Trophoblast cell (in vitro differentiated cells and primary cell): ENCODE measurements at regions not wholly inside any gene's neighbourhood (a gene's known extent, or its start where the extent isn't known, plus 50 kb on each side); places are given as distances from the start of the nearest gene placed in this dataset.
A peak's percentile ranks its signal among the peaks of the same experiment; 100 is the strongest.

ENCODE experiments used
- DNase-seq, 2 donors: peaks; one replicate each; pipeline ENCODE4 v3.0.0-alpha.2; 2016
- H2AFZ ChIP-seq: 2 replicates; pipeline ENCODE4 v1.6.1; 2013; ENCODE audit warnings: low read length, moderate library complexity, mild to moderate bottlenecking; ENCODE audit not compliant: insufficient read depth, poor library complexity
- H2AK5ac ChIP-seq: 2 replicates; pipeline ENCODE4 v1.6.1; 2013; ENCODE audit warnings: mild to moderate bottlenecking, low read length
- H2BK120ac ChIP-seq: 2 replicates; pipeline ENCODE4 v1.6.1; 2013; ENCODE audit warnings: low read length, mild to moderate bottlenecking, moderate library complexity; ENCODE audit not compliant: insufficient read depth, poor library complexity
- H2BK12ac ChIP-seq: 2 replicates; pipeline ENCODE4 v1.6.1; 2013; ENCODE audit warnings: mild to moderate bottlenecking, low read length, moderate library complexity
- H2BK5ac ChIP-seq: 2 replicates; pipeline ENCODE4 v1.6.1; 2013; ENCODE audit warnings: low read length, low read depth, moderate library complexity, mild to moderate bottlenecking; ENCODE audit not compliant: poor library complexity
- H3K14ac ChIP-seq: 2 replicates; pipeline ENCODE4 v1.6.1; 2013; ENCODE audit warnings: mild to moderate bottlenecking, low read length
- H3K18ac ChIP-seq: 2 replicates; pipeline ENCODE4 v1.6.1; 2013; ENCODE audit warnings: mild to moderate bottlenecking, low read length
- H3K23ac ChIP-seq: 2 replicates; pipeline ENCODE4 v1.6.1; 2013; ENCODE audit warnings: low read length
- H3K27ac ChIP-seq: 2 replicates; pipeline ENCODE4 v1.5.1; 2013; ENCODE audit warnings: low read depth, mild to moderate bottlenecking, inconsistent platforms, low read length, moderate library complexity
- H3K27me3 ChIP-seq: 2 replicates; pipeline ENCODE4 v1.6.1; 2013; ENCODE audit warnings: inconsistent platforms, mild to moderate bottlenecking, low read length, moderate library complexity; ENCODE audit not compliant: insufficient read depth
- H3K36me3 ChIP-seq, 2 experiments: 1 replicate in 1 of 2; 2 replicates in 1 of 2; pipeline ENCODE4 v1.6.1; 2013; ENCODE audit warnings: low read length in 2 of 2, mild to moderate bottlenecking in 2 of 2, moderate library complexity in 1 of 2; ENCODE audit not compliant: insufficient read depth in 2 of 2, control insufficient read depth in 1 of 2
- H3K4ac ChIP-seq: 2 replicates; pipeline ENCODE4 v1.6.1; 2013; ENCODE audit warnings: low read depth, mild to moderate bottlenecking, low read length, moderate library complexity
- H3K4me1 ChIP-seq, 2 experiments: 1 replicate in 1 of 2; 2 replicates in 1 of 2; pipeline ENCODE4 v1.6.1; 2013; ENCODE audit warnings: low read length in 2 of 2, mild to moderate bottlenecking in 2 of 2, moderate library complexity in 1 of 2; ENCODE audit not compliant: insufficient read depth in 2 of 2, control insufficient read depth in 1 of 2
- H3K4me2 ChIP-seq: 2 replicates; pipeline ENCODE4 v1.6.1; 2013; ENCODE audit warnings: inconsistent platforms, mild to moderate bottlenecking, low read length, moderate library complexity
- H3K4me3 ChIP-seq: 2 replicates; pipeline ENCODE4 v1.5.1; 2013; ENCODE audit warnings: mild to moderate bottlenecking, low read depth, low read length, inconsistent platforms
- H3K79me1 ChIP-seq: one replicate; pipeline ENCODE4 v1.6.1; 2013; ENCODE audit warnings: low read length
- H3K79me2 ChIP-seq: 2 replicates; pipeline ENCODE4 v1.6.1; 2013; ENCODE audit warnings: low read length, mild to moderate bottlenecking; ENCODE audit not compliant: control insufficient read depth, insufficient read depth, poor library complexity
- H3K9ac ChIP-seq: 2 replicates; pipeline ENCODE4 v1.6.1; 2013; ENCODE audit warnings: mild to moderate bottlenecking, low read length
- H3K9me3 ChIP-seq: 2 replicates; pipeline ENCODE4 v1.6.1; 2013; ENCODE audit warnings: low read depth, mild to moderate bottlenecking, control low read depth, inconsistent platforms, low read length; ENCODE audit not compliant: insufficient read depth
- H4K12ac ChIP-seq: 2 replicates; pipeline ENCODE4 v1.6.1; 2013; ENCODE audit warnings: low read depth, mild to moderate bottlenecking, low read length, moderate library complexity
- H4K8ac ChIP-seq: 2 replicates; pipeline ENCODE4 v1.6.1; 2013; ENCODE audit warnings: low read depth, mild to moderate bottlenecking, low read length, moderate library complexity
- H4K91ac ChIP-seq: one replicate; pipeline ENCODE4 v1.6.1; 2013; ENCODE audit warnings: low read depth, mild to moderate bottlenecking, low read length, moderate library complexity
- WGBS: extraction: QIAGEN DNeasy Blood & Tissue Kit; methylation state at CpG from one replicate; pipeline ENCODE4 v1.1.7; 2013; ENCODE audit warnings: missing lambda C conversion rate; ENCODE audit not compliant: insufficient read length, insufficient coverage; ENCODE audit errors: extremely low coverage; 5-methylcytosine and 5-hydroxymethylcytosine counted together

DNA sequence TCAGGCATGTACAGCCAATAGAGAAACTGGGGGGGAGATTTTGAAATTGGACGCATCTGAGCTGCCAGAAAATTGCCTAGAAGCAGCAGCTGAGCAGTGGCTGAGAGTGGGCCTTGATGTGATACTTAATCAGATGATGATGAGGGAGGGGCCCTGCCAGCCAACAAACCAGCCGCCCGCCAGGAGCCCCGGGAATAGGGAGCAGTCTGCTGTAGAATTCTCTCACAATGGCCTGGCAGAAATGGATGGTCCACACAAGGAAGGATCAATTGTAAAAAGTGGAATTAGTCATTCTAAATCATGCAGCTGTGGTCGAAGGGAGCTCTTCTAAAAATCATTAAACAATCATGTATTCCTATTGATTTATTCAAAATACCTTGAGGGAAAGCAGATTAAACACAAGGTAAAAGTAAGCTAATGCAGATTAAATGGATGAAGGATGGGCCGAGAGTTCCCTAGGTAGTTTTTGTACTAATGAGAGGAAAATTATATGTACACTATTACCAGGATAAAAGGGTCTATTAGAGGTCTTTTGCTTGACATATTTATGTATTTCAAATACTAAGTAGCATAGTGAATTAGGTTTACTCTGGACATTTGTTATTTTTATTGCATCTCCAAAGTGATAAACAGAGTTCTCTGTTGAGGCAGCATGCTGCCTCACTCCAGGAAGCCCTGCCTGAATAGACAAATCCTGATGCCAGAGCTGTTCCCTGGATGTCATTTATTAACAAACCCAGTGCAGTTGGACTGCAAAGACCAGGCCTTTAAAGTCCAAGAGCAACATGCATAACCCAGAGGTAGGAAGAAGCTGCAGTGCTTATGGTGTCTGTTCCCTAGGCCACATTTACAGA, 91.3 kb downstream of the NKX6-1 start:
- no peaks in the 10 kb centered on the region for H3K27me3 ChIP-seq
- no peak overlapping the region for H3K4me2 ChIP-seq
- H2AK5ac ChIP-seq: no peak overlapping the region
- H3K79me1 ChIP-seq: no peaks in the 10 kb centered on the region
- H4K12ac ChIP-seq: no peak overlapping the region
- H3K27ac ChIP-seq: no peak overlapping the region
- no peaks in the 10 kb centered on the region for H3K4me1 ChIP-seq
- WGBS: no CpG with 5 or more reads among the region's 6 CpGs
- H3K4ac ChIP-seq: no peak overlapping the region
- no peaks in the 10 kb centered on the region for H3K36me3 ChIP-seq
- no peak for DNase-seq
- no peaks in the 10 kb centered on the region for H3K9me3 ChIP-seq
- H2BK120ac ChIP-seq: no peak overlapping the region
- H4K8ac ChIP-seq: no peak overlapping the region
- H3K4me3 ChIP-seq: no peak overlapping the region
- no peak overlapping the region for H3K23ac ChIP-seq
- H2BK12ac ChIP-seq: no peak overlapping the region
- H3K79me2 ChIP-seq: no peaks in the 10 kb centered on the region
- no peak overlapping the region for H2BK5ac ChIP-seq
- no peak overlapping the region for H3K18ac ChIP-seq
- no peak overlapping the region for H2AFZ ChIP-seq
- no peak overlapping the region for H3K9ac ChIP-seq
- H4K91ac ChIP-seq: no peak overlapping the region
- H3K14ac ChIP-seq: no peak overlapping the region

DNA sequence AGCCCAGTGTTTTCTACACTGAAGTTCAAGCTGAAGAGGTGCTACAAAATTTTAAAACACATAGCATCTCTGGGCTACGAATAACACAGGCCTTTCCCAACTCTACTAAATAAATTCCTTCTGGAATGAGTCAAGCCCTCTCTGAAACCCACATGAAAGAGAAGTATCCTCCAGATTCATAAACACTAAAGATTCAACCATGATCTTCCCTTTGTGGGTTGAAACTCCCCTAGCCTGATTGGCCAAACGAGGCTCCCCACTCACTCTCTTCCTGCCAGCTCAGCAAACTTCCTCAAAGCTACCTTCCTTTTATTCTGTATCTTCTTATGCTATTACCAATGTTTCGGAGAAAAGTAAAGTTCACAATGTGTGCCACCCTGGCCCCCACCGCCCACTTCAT, 95.4 kb downstream of the NKX6-1 start:
- no peak overlapping the region for H3K9ac ChIP-seq
- no peak overlapping the region for H3K18ac ChIP-seq
- H2BK5ac ChIP-seq: no peak overlapping the region
- H3K36me3 ChIP-seq: no peaks in the 10 kb centered on the region
- no peak overlapping the region for H2AFZ ChIP-seq
- no peak overlapping the region for H3K27ac ChIP-seq
- H3K14ac ChIP-seq: no peak overlapping the region
- no peaks in the 10 kb centered on the region for H3K79me1 ChIP-seq
- no peak overlapping the region for H3K4me2 ChIP-seq
- no peak overlapping the region for H3K4me3 ChIP-seq
- H3K9me3 ChIP-seq: no peaks in the 10 kb centered on the region
- H3K23ac ChIP-seq: no peak overlapping the region
- H4K8ac ChIP-seq: no peak overlapping the region
- no peak overlapping the region for H4K91ac ChIP-seq
- H3K4ac ChIP-seq: no peak overlapping the region
- no peak for DNase-seq
- H3K27me3 ChIP-seq: no peaks in the 10 kb centered on the region
- H4K12ac ChIP-seq: no peak overlapping the region
- WGBS: no CpG with 5 or more reads among the region's 4 CpGs
- no peak overlapping the region for H2BK12ac ChIP-seq
- H3K79me2 ChIP-seq: no peaks in the 10 kb centered on the region
- no peak overlapping the region for H2BK120ac ChIP-seq
- no peaks in the 10 kb centered on the region for H3K4me1 ChIP-seq
- no peak overlapping the region for H2AK5ac ChIP-seq

DNA sequence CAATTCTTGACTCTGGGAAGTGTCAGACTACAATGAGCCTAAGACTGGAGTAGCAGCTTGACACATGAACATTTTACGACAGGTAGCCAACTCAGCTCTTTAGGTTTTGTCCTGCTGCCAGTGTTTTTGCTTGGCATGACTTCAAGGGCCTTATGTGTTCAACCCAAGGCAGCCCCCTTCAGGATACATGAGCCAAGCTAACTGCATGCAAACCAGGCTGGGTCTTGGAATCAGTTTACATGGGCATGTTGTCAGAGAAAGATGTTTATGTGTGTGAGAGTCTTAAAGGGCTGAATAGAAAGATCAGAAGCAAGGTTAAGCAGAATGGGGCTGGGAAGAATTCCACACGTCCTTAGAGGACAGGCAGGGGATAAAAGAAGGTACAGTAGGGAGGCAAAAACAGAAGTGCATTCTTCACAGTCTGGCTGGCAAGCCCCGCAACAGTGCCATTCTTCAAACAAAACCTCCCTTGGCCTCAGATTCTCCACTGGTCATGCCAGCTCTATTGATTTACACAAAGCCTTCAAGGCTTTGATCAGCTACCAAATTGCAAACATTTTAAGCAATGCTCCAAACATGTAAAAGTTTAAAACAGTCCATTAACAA, 97.3 kb downstream of the NKX6-1 start:
- no peaks in the 10 kb centered on the region for H3K9me3 ChIP-seq
- no peaks in the 10 kb centered on the region for H3K4me1 ChIP-seq
- H3K9ac ChIP-seq: peak overlapping the region; percentile 2
- no peak overlapping the region for H3K4me2 ChIP-seq
- H3K4ac ChIP-seq: no peak overlapping the region
- no peaks in the 10 kb centered on the region for H3K79me2 ChIP-seq
- no peak overlapping the region for H4K91ac ChIP-seq
- H2BK5ac ChIP-seq: no peak overlapping the region
- H2AK5ac ChIP-seq: no peak overlapping the region
- no peak overlapping the region for H4K12ac ChIP-seq
- H3K27me3 ChIP-seq: no peaks in the 10 kb centered on the region
- no peak overlapping the region for H2AFZ ChIP-seq
- no peak overlapping the region for H3K4me3 ChIP-seq
- WGBS: no CpG with 5 or more reads among the region's 3 CpGs
- H2BK120ac ChIP-seq: no peak overlapping the region
- no peak overlapping the region for H3K14ac ChIP-seq
- no peak overlapping the region for H3K27ac ChIP-seq
- H4K8ac ChIP-seq: no peak overlapping the region
- no peak for DNase-seq
- no peak overlapping the region for H2BK12ac ChIP-seq
- no peaks in the 10 kb centered on the region for H3K36me3 ChIP-seq
- no peaks in the 10 kb centered on the region for H3K79me1 ChIP-seq
- no peak overlapping the region for H3K18ac ChIP-seq
- peak overlapping the region; percentile 40 for H3K23ac ChIP-seq

DNA sequence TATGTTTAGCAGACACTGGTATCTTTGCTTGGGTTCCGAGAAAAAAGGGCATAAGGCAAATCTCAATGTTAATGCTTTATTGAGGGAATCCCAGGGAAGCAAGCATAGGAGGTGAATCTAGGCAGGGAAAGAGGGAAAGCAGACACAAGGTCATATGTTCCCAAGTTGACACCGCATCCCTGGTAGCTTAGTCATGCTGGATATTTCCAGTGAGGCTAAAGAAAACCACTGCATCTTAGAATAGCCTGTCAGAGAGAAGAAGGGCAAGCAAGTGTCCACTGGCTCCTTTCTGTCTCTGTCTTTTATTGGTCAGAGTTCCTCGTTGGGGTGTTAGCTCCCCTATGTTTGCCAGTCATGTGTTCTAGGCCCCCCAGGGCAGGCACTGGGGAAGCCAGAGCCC, 104.7 kb downstream of the NKX6-1 start:
- H2AFZ ChIP-seq: no peak overlapping the region
- H3K4ac ChIP-seq: no peak overlapping the region
- no peak overlapping the region for H3K23ac ChIP-seq
- H2BK5ac ChIP-seq: no peak overlapping the region
- H3K27me3 ChIP-seq: no peaks in the 10 kb centered on the region
- H3K36me3 ChIP-seq: no peaks in the 10 kb centered on the region
- no peak overlapping the region for H4K8ac ChIP-seq
- H3K79me2 ChIP-seq: no peaks in the 10 kb centered on the region
- no peak overlapping the region for H3K27ac ChIP-seq
- H2AK5ac ChIP-seq: no peak overlapping the region
- H2BK12ac ChIP-seq: no peak overlapping the region
- H3K79me1 ChIP-seq: no peaks in the 10 kb centered on the region
- no peak overlapping the region for H4K91ac ChIP-seq
- H3K9me3 ChIP-seq: no peaks in the 10 kb centered on the region
- no peak overlapping the region for H2BK120ac ChIP-seq
- no peak overlapping the region for H3K18ac ChIP-seq
- H3K9ac ChIP-seq: no peak overlapping the region
- H4K12ac ChIP-seq: no peak overlapping the region
- H3K4me1 ChIP-seq: peaks cover 0 to 2% of the 10 kb centered on the region in 2 experiments
- no peak overlapping the region for H3K4me2 ChIP-seq
- no peak overlapping the region for H3K14ac ChIP-seq
- H3K4me3 ChIP-seq: no peak overlapping the region
- no CpG with 5 or more reads among the region's 3 CpGs for WGBS
- no peak for DNase-seq
